C4-2B (cell line): ENCODE measurements at regions not wholly inside any gene's neighbourhood (a gene's known extent, or its start where the extent isn't known, plus 50 kb on each side); places are given as distances from the start of the nearest gene placed in this dataset.

Experiments used
- CTCF ChIP-seq: fragments of 450-650 bp; conservative IDR thresholded peaks from 2 replicates; pipeline ENCODE4 v1.5.1; 2017; ENCODE audit warnings: mild to moderate bottlenecking
- ZFX ChIP-seq: fragments of 450-650 bp; IDR thresholded peaks from 2 replicates; pipeline ENCODE4 v1.6.1; 2017

- TF ChIP-seq CTCF = no peak
- no peak for TF ChIP-seq ZFX
Measured at GRCh38 chr12:9388379-9388778, 180.2 kb upstream of the PZP start.
